Psoas muscle (tissue), 7 donors: ENCODE measurements at regions not wholly inside any gene's neighbourhood (a gene's known extent, or its start where the extent isn't known, plus 50 kb on each side); places are given as distances from the start of the nearest gene placed in this dataset.

ENCODE experiments used
- ATAC-seq, 4 donors: fragments of 200-7000 bp; cut with Tn5 transposase; one replicate each; pipeline ENCODE4 v1.9.1; 2020; ENCODE audit warnings: moderate library complexity in 3 of 4, mild to moderate bottlenecking in 2 of 4
- DNase-seq, 2 donors: peaks; one replicate each; pipeline ENCODE4 v3.0.0-alpha.2; 2020
- H3K27ac ChIP-seq: fragments of 200-600 bp; one replicate; pipeline ENCODE4 v1.8.0; 2022
- H3K27me3 ChIP-seq, 3 donors: fragments of 200-600 bp in 1 of 3; one replicate each; pipeline versions ENCODE4 v1.6.1 to v1.8.0; 2013 to 2022; ENCODE audit warnings: low read length in 2 of 3, mild to moderate bottlenecking in 2 of 3, moderate library complexity in 1 of 3; ENCODE audit not compliant: insufficient read depth in 3 of 3
- H3K36me3 ChIP-seq, 2 donors: fragments of 200-600 bp in 1 of 2; one replicate each; pipeline versions ENCODE4 v1.6.1 to v1.8.0; 2013 to 2022; ENCODE audit warnings: low read depth in 1 of 2, mild to moderate bottlenecking in 1 of 2, moderate library complexity in 1 of 2; ENCODE audit not compliant: insufficient read depth in 1 of 2
- H3K4me1 ChIP-seq: fragments of 200-600 bp; one replicate; pipeline ENCODE4 v1.8.0; 2022
- H3K4me3 ChIP-seq: fragments of 200-600 bp; one replicate; pipeline ENCODE4 v1.8.0; 2022; ENCODE audit warnings: mild to moderate bottlenecking
- H3K9me3 ChIP-seq: fragments of 200-600 bp; one replicate; pipeline ENCODE4 v1.8.0; 2022
- CTCF ChIP-seq: fragments of 200-600 bp; IDR thresholded peaks from one replicate; pipeline ENCODE4 v1.8.0; 2022; ENCODE audit warnings: antibody characterized with exemption
- WGBS, 3 donors: extraction: QIAGEN DNeasy Blood & Tissue Kit; methylation state at CpG; one replicate each; pipeline versions ENCODE4 v1.1.6 to v1.1.7; 2013; 5-methylcytosine and 5-hydroxymethylcytosine counted together
- intact Hi-C, 2 donors: fragments of 100-400 bp; cut with DNase I; formaldehyde crosslinking; loops; one replicate each; pipeline versions ENCODE4 v1.11.0 to v1.14.2; 2022
- donor health status: healthy with polysubstance abuse.
- donor health status: DM: no; HTN: no; CAD: no; lungs with moderate emphysema.
- donor health status: Bipolar disorder and iron deficiency.
- donor health status: healthy.
- donor health status: DM: yes; HTN: yes; CAD: no.
- donor health status: DM: no; HTN: no; CAD: no.
- donor health status: DM: yes; HTN: yes; CAD: no.

DNA sequence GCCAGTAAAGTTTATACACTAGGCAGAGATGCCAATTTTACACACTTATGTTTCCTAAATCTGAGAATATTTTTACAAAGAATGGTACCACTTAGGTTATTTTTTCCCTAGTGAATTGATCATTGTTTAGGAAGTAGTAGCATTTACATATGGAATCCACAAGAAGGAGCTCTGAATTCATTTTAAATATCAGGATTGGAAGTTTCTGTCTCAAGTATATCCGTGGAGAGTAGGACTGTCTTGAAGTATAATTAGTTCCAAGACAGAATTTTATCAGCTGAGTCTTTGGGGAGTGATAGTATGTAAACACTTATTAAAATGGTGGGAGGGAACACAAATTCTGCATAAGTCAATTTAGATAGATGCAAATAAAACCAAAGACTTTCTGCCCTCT is 82.3 kb upstream of the FAM98A start:
- no peak overlapping the region for H3K27ac ChIP-seq
- H3K9me3 ChIP-seq, result peaks cover 7% of the 10 kb centered on the region
- no peaks in the 10 kb centered on the region for H3K27me3 ChIP-seq
- ATAC-seq, result no peak
- DNase-seq, result no peak
- H3K4me1 ChIP-seq, result no peaks in the 10 kb centered on the region
- no peak for TF ChIP-seq CTCF
- intact Hi-C loops, result loop anchor here in 1 of 2 donors (10.0 kb wide), 1 partner anchor 1743 kb away; no protein-coding TSS in a partner anchor
- 2 to 7% (median 3%) methylated on average over 1 of the region's 1 CpG for WGBS, 3 donors
- no peaks in the 10 kb centered on the region for H3K36me3 ChIP-seq
- H3K4me3 ChIP-seq, result no peak overlapping the region

GRCh38 chr2:33680644-33681363 is 81.7 kb upstream of the FAM98A start:
- Histone ChIP-seq H3K27ac (no peak overlapping the region), H3K4me1 (no peaks in the 10 kb centered on the region), H3K9me3 (peaks cover 7% of the 10 kb centered on the region), H3K27me3 (no peaks in the 10 kb centered on the region), H3K4me3 (no peak overlapping the region), H3K36me3 (no peaks in the 10 kb centered on the region)
- no peak for TF ChIP-seq CTCF
- no peak for DNase-seq
- ATAC-seq, result no peak
- intact Hi-C loops, result loop anchor here in 1 of 2 donors (10.0 kb wide), 1 partner anchor 1744 kb away; no protein-coding TSS in a partner anchor
- 34 to 45% (median 35%) methylated on average over 12 of the region's 12 CpGs for WGBS, 3 donors

- intact Hi-C loops, result loop anchor here in 1 of 2 donors (10.0 kb wide), 1 partner anchor 1726 kb away; no protein-coding TSS in a partner anchor
- no peak for DNase-seq
- TF ChIP-seq CTCF, result no peak
- H3K4me1 ChIP-seq, result no peaks in the 10 kb centered on the region
- H3K9me3 ChIP-seq, result no peaks in the 10 kb centered on the region
- WGBS, 3 donors, result 7 to 14% (median 8%) methylated on average over 1 of the region's 1 CpG
- no peaks in the 10 kb centered on the region for H3K36me3 ChIP-seq
- no peak for ATAC-seq
- H3K4me3 ChIP-seq, result no peak overlapping the region
- no peaks in the 10 kb centered on the region for H3K27me3 ChIP-seq
- no peak overlapping the region for H3K27ac ChIP-seq
These were observed 79.3 kb upstream of the FAM98A start for GRCh38 chr2:33678436-33678835.

DNA sequence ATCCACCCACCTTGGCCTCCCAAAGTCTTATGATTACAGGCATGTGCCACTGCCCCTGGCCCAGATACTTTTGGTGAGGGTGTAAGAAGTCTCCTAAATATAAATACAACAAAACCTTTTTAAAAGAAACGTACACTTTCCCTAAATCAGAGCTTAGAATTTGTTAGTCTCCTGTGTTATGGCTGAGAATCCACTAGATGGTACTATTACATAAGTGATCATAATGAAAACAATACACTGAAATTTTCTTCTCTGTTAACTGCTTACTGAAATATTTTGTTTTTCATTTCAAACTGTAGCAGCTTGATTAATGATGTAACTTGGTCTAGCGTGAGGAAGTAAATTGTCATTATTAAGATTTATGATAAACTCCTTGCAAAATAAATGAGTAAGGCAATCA is 74.8 kb upstream of the FAM98A start:
- H3K4me3 ChIP-seq, result no peak overlapping the region
- H3K4me1 ChIP-seq, result no peaks in the 10 kb centered on the region
- intact Hi-C loops, result loop anchor here in 1 of 2 donors (10.0 kb wide), 1 partner anchor 1731 kb away; no protein-coding TSS in a partner anchor
- H3K27me3 ChIP-seq, result no peaks in the 10 kb centered on the region
- TF ChIP-seq CTCF, result peak; percentile 40
- no peak overlapping the region for H3K27ac ChIP-seq
- H3K36me3 ChIP-seq, result no peaks in the 10 kb centered on the region
- WGBS, 3 donors, result 18 to 21% (median 20%) methylated on average over 2 of the region's 2 CpGs
- ATAC-seq (no peak), DNase-seq (no peak)
- H3K9me3 ChIP-seq, result no peaks in the 10 kb centered on the region
